Sigmoid colon (tissue), 4 donors: ENCODE measurements at regions not wholly inside any gene's neighbourhood (a gene's known extent, or its start where the extent isn't known, plus 50 kb on each side); places are given as distances from the start of the nearest gene placed in this dataset.

ENCODE experiments used
- CTCF ChIP-seq, 4 experiments: fragments of 450-650 bp in 3 of 4; fragments of 200-600 bp in 1 of 4; IDR thresholded peaks; one replicate each; pipeline ENCODE4 v1.5.1; 2016 to 2019; ENCODE audit warnings: antibody characterized with exemption in 4 of 4, mild to moderate bottlenecking in 3 of 4, moderate library complexity in 2 of 4
- EP300 ChIP-seq, 4 donors: sonication (generic); formaldehyde crosslinking; IDR thresholded peaks; one replicate each; pipeline ENCODE4 v1.6.1; 2017; ENCODE audit warnings: antibody characterized with exemption in 4 of 4

GRCh38 chr16:54436346-54436745, 149.8 kb upstream of the IRX3 start:
- TF ChIP-seq CTCF (IDR thresholded peaks at IDR 0.05) (no peak), EP300 (IDR thresholded peaks at IDR 0.05) (no peak)
